Smooth muscle cell (in vitro differentiated cells): ENCODE measurements at regions not wholly inside any gene's neighbourhood (a gene's known extent, or its start where the extent isn't known, plus 50 kb on each side); places are given as distances from the start of the nearest gene placed in this dataset.

Experiments used
- DNase-seq: peaks from one replicate; lab custom pipeline; 2025; ENCODE audit not compliant: unreplicated experiment; lab: John Stamatoyannopoulos, UW
- H2AFZ ChIP-seq: fragments of 200-600 bp; sonication (generic); 2 replicates; pipeline ENCODE4 v1.6.0; 2016; ENCODE audit warnings: antibody characterized with exemption, low read depth, mild to moderate bottlenecking
- H3F3A ChIP-seq: fragments of 200-600 bp; sonication (generic); 2 replicates; pipeline ENCODE4 v1.6.0; 2017; ENCODE audit warnings: antibody characterized with exemption, low read depth
- H3K27ac ChIP-seq: fragments of 200-600 bp; sonication (generic); 2 replicates; pipeline ENCODE4 v1.5.1; 2016; ENCODE audit warnings: low read depth, mild to moderate bottlenecking
- H3K27me3 ChIP-seq: fragments of 200-600 bp; sonication (generic); 2 replicates; pipeline ENCODE4 v1.6.1; 2016; ENCODE audit warnings: low read depth, mild to moderate bottlenecking
- H3K36me3 ChIP-seq: fragments of 200-600 bp; sonication (generic); 2 replicates; pipeline ENCODE4 v1.5.1; 2016; ENCODE audit warnings: low read depth
- H3K4me1 ChIP-seq: fragments of 200-600 bp; sonication (generic); 2 replicates; pipeline ENCODE4 v1.5.1; 2016; ENCODE audit warnings: low read depth
- H3K4me2 ChIP-seq: fragments of 200-600 bp; sonication (generic); 2 replicates; pipeline ENCODE4 v1.6.0; 2016; ENCODE audit warnings: mild to moderate bottlenecking
- H3K4me3 ChIP-seq: fragments of 200-600 bp; sonication (generic); 2 replicates; pipeline ENCODE4 v1.5.1; 2016; ENCODE audit warnings: mild to moderate bottlenecking
- H3K79me2 ChIP-seq: fragments of 200-600 bp; sonication (generic); 2 replicates; pipeline ENCODE4 v1.6.0; 2016; ENCODE audit warnings: low read depth, mild to moderate bottlenecking
- H3K9ac ChIP-seq: fragments of 200-600 bp; sonication (generic); 2 replicates; pipeline ENCODE4 v1.6.0; 2016; ENCODE audit warnings: low read depth
- H3K9me3 ChIP-seq: fragments of 200-600 bp; sonication (generic); replicated peaks from 2 replicates; pipeline ENCODE4 v1.5.1; 2016; ENCODE audit warnings: low read depth
- H4K20me1 ChIP-seq: fragments of 200-600 bp; sonication (generic); 2 replicates; pipeline ENCODE4 v1.6.0; 2016; ENCODE audit warnings: low read depth
- CTCF ChIP-seq: fragments of 200-600 bp; sonication (generic); IDR thresholded peaks from 2 replicates; pipeline ENCODE4 v1.5.1; 2017; ENCODE audit warnings: borderline replicate concordance, mild to moderate bottlenecking, antibody characterized with exemption; ENCODE audit not compliant: insufficient read depth, poor library complexity, severe bottlenecking
- WGBS: methylation state at CpG from one replicate; pipeline ENCODE4 v1.1.7; 2016; ENCODE audit warnings: low lambda C conversion rate; 5-methylcytosine and 5-hydroxymethylcytosine counted together

GRCh38 chr2:558879-559278 lies 118.3 kb downstream of the TMEM18 start:
- Histone ChIP-seq H3K9ac (no peak overlapping the region), H3K4me2 (no peak overlapping the region), H3K36me3 (no peaks in the 10 kb centered on the region), H3K9me3 (no peaks in the 10 kb centered on the region), H3F3A (no peaks in the 10 kb centered on the region), H2AFZ (no peak overlapping the region), H3K27ac (no peak overlapping the region), H3K4me3 (no peak overlapping the region), H4K20me1 (no peaks in the 10 kb centered on the region), H3K4me1 (no peaks in the 10 kb centered on the region), H3K27me3 (no peaks in the 10 kb centered on the region), H3K79me2 (no peaks in the 10 kb centered on the region)
- WGBS: 86% methylated on average over 14 of the region's 14 CpGs
- DNase-seq: no peak
- TF ChIP-seq CTCF: no peak

GRCh38 chr2:558302-558642 lies 118.9 kb downstream of the TMEM18 start:
- H3K27me3 ChIP-seq: no peaks in the 10 kb centered on the region
- WGBS: 95% methylated on average over 10 of the region's 17 CpGs

GRCh38 chr2:557635-558301 lies 119.4 kb downstream of the TMEM18 start:
- Histone ChIP-seq H3K36me3 (no peaks in the 10 kb centered on the region), H3K4me3 (no peak overlapping the region), H3K9me3 (no peaks in the 10 kb centered on the region), H3K27me3 (no peaks in the 10 kb centered on the region), H3K4me2 (no peak overlapping the region), H3K4me1 (no peaks in the 10 kb centered on the region), H3K79me2 (no peaks in the 10 kb centered on the region), H3F3A (no peaks in the 10 kb centered on the region), H3K27ac (no peak overlapping the region), H2AFZ (no peak overlapping the region), H4K20me1 (no peaks in the 10 kb centered on the region), H3K9ac (no peak overlapping the region)
- no peak for DNase-seq
- TF ChIP-seq CTCF: no peak
- WGBS: 91% methylated on average over 34 of the region's 34 CpGs

More at GRCh38 chr2:558302-558642, 118.9 kb downstream of the TMEM18 start:
- no peak for TF ChIP-seq CTCF
- H3K4me3 ChIP-seq: no peak overlapping the region
- no peak for DNase-seq
- no peak overlapping the region for H3K4me2 ChIP-seq
- no peaks in the 10 kb centered on the region for H3K79me2 ChIP-seq
- H3K27ac ChIP-seq: no peak overlapping the region
- no peaks in the 10 kb centered on the region for H4K20me1 ChIP-seq
- H3F3A ChIP-seq: no peaks in the 10 kb centered on the region
- H3K36me3 ChIP-seq: no peaks in the 10 kb centered on the region
- no peak overlapping the region for H2AFZ ChIP-seq
- no peaks in the 10 kb centered on the region for H3K9me3 ChIP-seq
- H3K9ac ChIP-seq: no peak overlapping the region
- no peaks in the 10 kb centered on the region for H3K4me1 ChIP-seq

GRCh38 chr2:556485-556884 lies 120.7 kb downstream of the TMEM18 start:
- no peaks in the 10 kb centered on the region for H3K27me3 ChIP-seq
- H3K79me2 ChIP-seq: no peaks in the 10 kb centered on the region
- 89% methylated on average over 11 of the region's 11 CpGs for WGBS
- H4K20me1 ChIP-seq: no peaks in the 10 kb centered on the region
- no peaks in the 10 kb centered on the region for H3K9me3 ChIP-seq
- H2AFZ ChIP-seq: no peak overlapping the region
- no peak for DNase-seq
- no peak for TF ChIP-seq CTCF
- no peak overlapping the region for H3K27ac ChIP-seq
- H3K4me2 ChIP-seq: no peak overlapping the region
- no peak overlapping the region for H3K4me3 ChIP-seq
- H3K9ac ChIP-seq: no peak overlapping the region
- no peaks in the 10 kb centered on the region for H3K4me1 ChIP-seq
- H3K36me3 ChIP-seq: no peaks in the 10 kb centered on the region
- no peaks in the 10 kb centered on the region for H3F3A ChIP-seq
